H9 (cell line): ENCODE measurements at regions not wholly inside any gene's neighbourhood (a gene's known extent, or its start where the extent isn't known, plus 50 kb on each side); places are given as distances from the start of the nearest gene placed in this dataset.
A peak's percentile ranks its signal among the peaks of the same experiment; 100 is the strongest.

Source experiments
- DNase-seq: peaks from one replicate; pipeline ENCODE4 v3.0.0-alpha.2; 2017
- H2AFZ ChIP-seq: one replicate; pipeline ENCODE4 v1.6.1; 2013; ENCODE audit warnings: mild to moderate bottlenecking, low read length, control low read depth, moderate library complexity
- H2AK5ac ChIP-seq: 2 replicates; pipeline ENCODE4 v1.6.1; 2013; ENCODE audit warnings: low read length, control low read depth, mixed read lengths; ENCODE audit not compliant: insufficient read length
- H2BK120ac ChIP-seq: one replicate; pipeline ENCODE4 v1.6.1; 2013; ENCODE audit warnings: low read depth, mild to moderate bottlenecking, low read length, control low read depth, inconsistent platforms; ENCODE audit not compliant: poor library complexity, severe bottlenecking
- H2BK12ac ChIP-seq: 2 replicates; pipeline ENCODE4 v1.6.1; 2013; ENCODE audit warnings: low read length, control low read depth, mixed read lengths, low read depth; ENCODE audit not compliant: insufficient read length
- H2BK15ac ChIP-seq: 2 replicates; pipeline ENCODE4 v1.6.1; 2013; ENCODE audit warnings: low read depth, low read length, control low read depth
- H2BK20ac ChIP-seq: one replicate; pipeline ENCODE4 v1.6.1; 2013; ENCODE audit warnings: low read depth, mild to moderate bottlenecking, low read length, control low read depth, inconsistent platforms; ENCODE audit not compliant: poor library complexity, severe bottlenecking
- H2BK5ac ChIP-seq: 2 replicates; pipeline ENCODE4 v1.6.1; 2013; ENCODE audit warnings: low read length, control low read depth, mixed read lengths; ENCODE audit not compliant: insufficient read length
- H3K14ac ChIP-seq: 2 replicates; pipeline ENCODE4 v1.6.1; 2013; ENCODE audit warnings: low read length, control low read depth; ENCODE audit not compliant: insufficient read depth
- H3K18ac ChIP-seq: 2 replicates; pipeline ENCODE4 v1.6.1; 2013; ENCODE audit warnings: low read depth, mild to moderate bottlenecking, mixed read lengths, low read length, control low read depth; ENCODE audit not compliant: insufficient read length
- H3K23ac ChIP-seq: 2 replicates; pipeline ENCODE4 v1.6.1; 2013; ENCODE audit warnings: low read length, control low read depth, mixed read lengths, low read depth; ENCODE audit not compliant: insufficient read length
- H3K23me2 ChIP-seq: 2 replicates; pipeline ENCODE4 v1.6.1; 2013; ENCODE audit warnings: low read depth, mild to moderate bottlenecking, mixed read lengths, low read length, control low read depth; ENCODE audit not compliant: insufficient read length, poor library complexity, severe bottlenecking
- H3K27ac ChIP-seq: 2 replicates; pipeline ENCODE4 v1.5.1; 2013; ENCODE audit warnings: low read length, control low read depth, mixed read lengths, low read depth; ENCODE audit not compliant: insufficient read length
- H3K27me3 ChIP-seq: 2 replicates; pipeline ENCODE4 v1.6.1; 2013; ENCODE audit warnings: low read length, control low read depth, inconsistent platforms; ENCODE audit not compliant: insufficient read depth
- H3K4ac ChIP-seq: 2 replicates; pipeline ENCODE4 v1.6.1; 2013; ENCODE audit warnings: low read depth, mild to moderate bottlenecking, control low read depth, inconsistent platforms, low read length, moderate library complexity
- H3K4me1 ChIP-seq: 2 replicates; pipeline ENCODE4 v1.6.1; 2013; ENCODE audit warnings: low read length, control low read depth, inconsistent platforms; ENCODE audit not compliant: insufficient read depth
- H3K4me2 ChIP-seq: 2 replicates; pipeline ENCODE4 v1.6.1; 2013; ENCODE audit warnings: low read length, control low read depth, mixed read lengths; ENCODE audit not compliant: insufficient read length, insufficient read depth
- H3K56ac ChIP-seq: 2 replicates; pipeline ENCODE4 v1.6.1; 2013; ENCODE audit warnings: low read depth, mild to moderate bottlenecking, mixed read lengths, low read length, control low read depth; ENCODE audit not compliant: insufficient read length
- H3K79me1 ChIP-seq: 2 replicates; pipeline ENCODE4 v1.6.1; 2013; ENCODE audit warnings: low read depth, mild to moderate bottlenecking, moderate library complexity, low read length, control low read depth, inconsistent platforms; ENCODE audit not compliant: insufficient read depth, poor library complexity, severe bottlenecking
- H3K79me2 ChIP-seq: 2 replicates; pipeline ENCODE4 v1.6.1; 2013; ENCODE audit warnings: low read length, control low read depth, inconsistent platforms; ENCODE audit not compliant: insufficient read depth
- H3K9ac ChIP-seq: 2 replicates; pipeline ENCODE4 v1.6.1; 2013; ENCODE audit warnings: low read length, control low read depth, mixed read lengths; ENCODE audit not compliant: insufficient read length; ENCODE audit errors: extremely low read depth
- H3K9me3 ChIP-seq: one replicate; pipeline ENCODE4 v1.6.1; 2013; ENCODE audit warnings: low read depth, low read length, inconsistent platforms; ENCODE audit not compliant: control insufficient read depth
- H3T11ph ChIP-seq: one replicate; pipeline ENCODE4 v1.6.1; 2013; ENCODE audit warnings: mild to moderate bottlenecking, low read length, control low read depth, inconsistent platforms
- H4K20me1 ChIP-seq: one replicate; pipeline ENCODE4 v1.6.1; 2013; ENCODE audit not compliant: control insufficient read depth, insufficient read length, insufficient read depth
- H4K5ac ChIP-seq: 2 replicates; pipeline ENCODE4 v1.6.1; 2013; ENCODE audit warnings: low read depth, mild to moderate bottlenecking, mixed read lengths, low read length, control low read depth; ENCODE audit not compliant: insufficient read length
- H4K8ac ChIP-seq: replicated peaks from 2 replicates; pipeline ENCODE4 v1.6.1; 2013; ENCODE audit warnings: low read length, control low read depth, mixed read lengths, low read depth; ENCODE audit not compliant: insufficient read length
- H4K91ac ChIP-seq: 2 replicates; pipeline ENCODE4 v1.6.1; 2013; ENCODE audit warnings: low read depth, mild to moderate bottlenecking, moderate library complexity, mixed read lengths, low read length, control low read depth; ENCODE audit not compliant: insufficient read length
- H3K27ac Mint-ChIP-seq, 3 experiments: 2 replicates in 2 of 3; 3 replicates in 1 of 3; pipeline ENCODE4 v1.8.0; 2020 to 2021; ENCODE audit warnings: mixed read lengths in 3 of 3, mild to moderate bottlenecking in 1 of 3, moderate library complexity in 1 of 3
- H3K27me3 Mint-ChIP-seq: 2 replicates; pipeline ENCODE4 v1.8.0; 2021; ENCODE audit warnings: low read depth, mild to moderate bottlenecking, moderate library complexity, mixed read lengths
- H3K36me3 Mint-ChIP-seq, 3 experiments: 2 replicates in 2 of 3; 3 replicates in 1 of 3; pipeline ENCODE4 v1.8.0; 2020 to 2021; ENCODE audit warnings: low read depth in 3 of 3, mixed read lengths in 3 of 3; ENCODE audit not compliant: insufficient read depth in 1 of 3
- H3K4me1 Mint-ChIP-seq, 2 experiments: 2 replicates each; pipeline ENCODE4 v1.8.0; 2020; ENCODE audit warnings: mixed read lengths in 2 of 2
- H3K4me3 Mint-ChIP-seq, 2 experiments: 2 replicates in 1 of 2; 3 replicates in 1 of 2; pipeline ENCODE4 v1.8.0; 2020 to 2021; ENCODE audit warnings: mild to moderate bottlenecking in 2 of 2, mixed read lengths in 2 of 2, moderate library complexity in 1 of 2
- H3K9me3 Mint-ChIP-seq, 2 experiments: 2 replicates in 1 of 2; 3 replicates in 1 of 2; pipeline ENCODE4 v1.8.0; 2020; ENCODE audit warnings: mild to moderate bottlenecking in 2 of 2, mixed read lengths in 2 of 2, moderate library complexity in 1 of 2
- WGBS: extraction: QIAGEN DNeasy Blood & Tissue Kit; methylation state at CpG from one replicate; pipeline ENCODE4 v1.1.7; 2013; ENCODE audit warnings: missing lambda C conversion rate, low lambda C conversion rate, mixed read lengths; ENCODE audit not compliant: insufficient read length; ENCODE audit errors: extremely low coverage; 5-methylcytosine and 5-hydroxymethylcytosine counted together
- TF ChIP-seq, protein P1 (sequence below): fragments of 200-600 bp; sonication (generic); conservative IDR thresholded peaks from 3 replicates; pipeline ENCODE4 v1.8.0; 2021; ENCODE audit warnings: antibody characterized with exemption, mild to moderate bottlenecking

DNA sequence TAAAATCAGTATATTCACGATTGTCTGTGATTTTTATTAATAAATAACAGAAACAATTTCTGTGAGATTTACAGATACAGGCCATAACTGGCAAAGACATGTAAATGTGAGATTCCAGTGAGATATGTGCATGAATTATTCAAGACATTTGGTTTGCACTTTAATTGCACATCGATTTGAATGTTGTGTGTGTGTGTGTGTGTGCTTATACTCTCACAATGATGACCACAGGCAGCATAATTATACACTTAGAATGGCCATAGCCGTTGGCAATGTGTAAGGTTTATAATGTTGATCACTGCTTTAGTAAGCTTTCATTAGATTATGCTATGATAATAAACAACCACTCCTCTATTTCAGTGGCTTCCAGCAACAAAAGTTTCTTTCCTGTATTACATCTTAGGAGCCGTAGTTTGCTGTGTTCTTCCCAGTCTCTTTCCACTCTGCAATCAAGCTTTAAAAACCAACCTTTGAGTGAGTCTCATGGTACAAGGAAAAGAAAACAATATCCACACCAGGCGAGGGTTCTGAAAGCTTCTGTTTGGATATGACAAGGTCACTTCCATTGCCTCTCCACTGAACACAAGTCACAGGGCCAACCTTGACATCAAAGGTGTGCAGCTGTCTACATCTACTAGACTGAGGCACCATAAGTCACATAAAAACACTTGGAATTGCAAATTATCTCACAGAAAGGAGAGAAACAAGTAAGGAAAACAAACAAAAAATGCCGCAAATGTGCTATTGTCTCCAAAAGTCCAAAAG is 897.7 kb downstream of the RAB28 start:
- no peak overlapping the region for H2BK5ac ChIP-seq
- WGBS, result no CpG with 5 or more reads among the region's 6 CpGs

More for the DNA sequence above, 897.7 kb downstream of the RAB28 start:
- Histone ChIP-seq H4K8ac (no peak overlapping the region), H3K4ac (no peak overlapping the region), H4K5ac (no peak overlapping the region), H3K27me3 (no peaks in the 10 kb centered on the region), H2BK15ac (no peak overlapping the region), H2AFZ (no peak overlapping the region), H3K27ac (no peak overlapping the region), H2BK12ac (no peak overlapping the region), H2BK20ac (no peak overlapping the region), H3K79me2 (no peaks in the 10 kb centered on the region), H3K23ac (no peak overlapping the region), H2AK5ac (no peak overlapping the region), H3K56ac (no peak overlapping the region), H3K4me2 (no peak overlapping the region), H4K20me1 (no peaks in the 10 kb centered on the region), H2BK120ac (no peak overlapping the region), H3T11ph (no peak overlapping the region), H3K4me1 (no peaks in the 10 kb centered on the region), H3K79me1 (no peaks in the 10 kb centered on the region), H4K91ac (no peak overlapping the region), H3K14ac (no peak overlapping the region), H3K9me3 (no peaks in the 10 kb centered on the region), H3K23me2 (no peaks in the 10 kb centered on the region), H3K18ac (no peak overlapping the region), H3K9ac (no peak overlapping the region)
- Mint-ChIP-seq H3K36me3 (no peaks in the 10 kb centered on the region), H3K4me1 (no peaks in the 10 kb centered on the region), H3K27me3 (no peaks in the 10 kb centered on the region), H3K9me3 (no peaks in the 10 kb centered on the region), H3K4me3 (no peak overlapping the region), H3K27ac (peak overlapping the region in 1 of 3 experiments; percentile 55; a peak in 1 of 7 replicates)
- TF ChIP-seq, protein P1, sequence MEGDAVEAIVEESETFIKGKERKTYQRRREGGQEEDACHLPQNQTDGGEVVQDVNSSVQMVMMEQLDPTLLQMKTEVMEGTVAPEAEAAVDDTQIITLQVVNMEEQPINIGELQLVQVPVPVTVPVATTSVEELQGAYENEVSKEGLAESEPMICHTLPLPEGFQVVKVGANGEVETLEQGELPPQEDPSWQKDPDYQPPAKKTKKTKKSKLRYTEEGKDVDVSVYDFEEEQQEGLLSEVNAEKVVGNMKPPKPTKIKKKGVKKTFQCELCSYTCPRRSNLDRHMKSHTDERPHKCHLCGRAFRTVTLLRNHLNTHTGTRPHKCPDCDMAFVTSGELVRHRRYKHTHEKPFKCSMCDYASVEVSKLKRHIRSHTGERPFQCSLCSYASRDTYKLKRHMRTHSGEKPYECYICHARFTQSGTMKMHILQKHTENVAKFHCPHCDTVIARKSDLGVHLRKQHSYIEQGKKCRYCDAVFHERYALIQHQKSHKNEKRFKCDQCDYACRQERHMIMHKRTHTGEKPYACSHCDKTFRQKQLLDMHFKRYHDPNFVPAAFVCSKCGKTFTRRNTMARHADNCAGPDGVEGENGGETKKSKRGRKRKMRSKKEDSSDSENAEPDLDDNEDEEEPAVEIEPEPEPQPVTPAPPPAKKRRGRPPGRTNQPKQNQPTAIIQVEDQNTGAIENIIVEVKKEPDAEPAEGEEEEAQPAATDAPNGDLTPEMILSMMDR, result no peak
- no peak for DNase-seq
